WERI-Rb-1 (cell line): ENCODE measurements at regions not wholly inside any gene's neighbourhood (a gene's known extent, or its start where the extent isn't known, plus 50 kb on each side); places are given as distances from the start of the nearest gene placed in this dataset.

Experiments used
- DNase-seq: peaks from one replicate; pipeline ENCODE4 v3.0.0-alpha.2; 2020
- H3K27ac ChIP-seq: fragments of 250-450 bp; sonication (Bioruptor Pico); 2 replicates; pipeline ENCODE4 v1.5.1; 2020; ENCODE audit warnings: mild to moderate bottlenecking, moderate library complexity
- H3K27me3 ChIP-seq: fragments of 250-450 bp; sonication (Bioruptor Pico); 2 replicates; pipeline ENCODE4 v1.5.1; 2021; ENCODE audit warnings: mild to moderate bottlenecking, low read depth, moderate library complexity; ENCODE audit not compliant: insufficient read depth, severe bottlenecking
- H3K36me3 ChIP-seq: fragments of 250-450 bp; sonication (Bioruptor Pico); 2 replicates; pipeline ENCODE4 v1.5.1; 2020; ENCODE audit warnings: mild to moderate bottlenecking, moderate library complexity
- H3K4me3 ChIP-seq: 2 replicates; pipeline ENCODE4 v1.5.1; 2011; ENCODE audit warnings: low read depth, mild to moderate bottlenecking, control low read depth, low read length
- H3K9me3 ChIP-seq: fragments of 250-450 bp; sonication (Bioruptor Pico); 2 replicates; pipeline ENCODE4 v1.5.1; 2021; ENCODE audit warnings: mild to moderate bottlenecking, moderate library complexity; ENCODE audit not compliant: severe bottlenecking
- CTCF ChIP-seq: IDR thresholded peaks from 2 replicates; pipeline ENCODE4 v1.5.1; 2011; ENCODE audit warnings: low read depth, mild to moderate bottlenecking, control low read depth, inconsistent platforms, low read length

- Histone ChIP-seq H3K27me3 (no peaks in the 10 kb centered on the region), H3K27ac (no peak overlapping the region), H3K9me3 (no peaks in the 10 kb centered on the region), H3K4me3 (no peak overlapping the region), H3K36me3 (no peaks in the 10 kb centered on the region)
- DNase-seq = no peak
- TF ChIP-seq CTCF = no peak
These were observed 403.9 kb downstream of the ZNF608 start for GRCh38 chr5:124342584-124342983.

GRCh38 chr5:124342027-124342471, 404.4 kb downstream of the ZNF608 start:
- Histone ChIP-seq H3K27ac (no peak overlapping the region), H3K4me3 (no peak overlapping the region), H3K36me3 (no peaks in the 10 kb centered on the region), H3K27me3 (no peaks in the 10 kb centered on the region), H3K9me3 (no peaks in the 10 kb centered on the region)
- no peak for DNase-seq
- no peak for TF ChIP-seq CTCF

DNA sequence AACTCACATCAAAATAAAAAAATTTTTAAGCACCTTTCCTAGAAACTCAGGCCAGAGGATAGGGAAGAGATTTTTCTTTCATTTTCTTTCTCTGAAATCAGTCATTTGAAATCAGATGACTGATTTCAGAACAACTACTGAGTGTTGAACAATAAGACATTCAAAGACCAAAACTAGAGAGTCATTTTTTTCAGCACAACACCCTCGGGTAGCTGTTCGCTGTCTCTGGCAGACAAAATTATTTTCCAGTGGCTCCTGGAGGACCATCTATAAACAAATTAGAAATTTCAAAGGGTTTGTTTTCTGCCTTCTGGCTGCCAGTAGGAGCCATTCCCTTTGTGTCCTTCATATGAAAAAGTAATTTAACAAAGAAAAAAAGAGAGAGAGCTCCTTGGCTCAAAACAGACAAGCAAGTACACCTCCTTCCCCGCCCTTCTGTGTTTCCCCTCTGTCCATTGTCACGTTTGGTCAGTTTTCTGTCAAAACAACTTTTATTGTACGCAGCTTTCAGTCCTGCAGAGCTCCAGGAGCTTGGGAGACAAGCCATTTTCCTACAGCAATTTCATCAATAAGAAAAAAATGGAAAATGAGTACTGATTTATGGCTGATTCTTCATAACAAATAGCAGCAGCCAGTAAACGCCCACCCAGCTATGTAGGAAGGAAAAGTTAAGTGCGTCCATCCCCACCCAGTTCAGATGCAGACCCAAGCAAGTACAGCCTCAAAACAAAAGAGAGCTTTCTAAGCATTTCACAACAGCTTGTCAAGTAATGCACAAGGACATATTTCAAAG, 405.2 kb downstream of the ZNF608 start:
- H3K9me3 ChIP-seq = no peaks in the 10 kb centered on the region
- H3K4me3 ChIP-seq = no peak overlapping the region
- H3K36me3 ChIP-seq = no peaks in the 10 kb centered on the region
- TF ChIP-seq CTCF = no peak
- H3K27me3 ChIP-seq = no peaks in the 10 kb centered on the region
- H3K27ac ChIP-seq = no peak overlapping the region
- no peak for DNase-seq

- Histone ChIP-seq H3K9me3 (no peaks in the 10 kb centered on the region), H3K4me3 (no peak overlapping the region), H3K27me3 (no peaks in the 10 kb centered on the region), H3K36me3 (no peaks in the 10 kb centered on the region), H3K27ac (no peak overlapping the region)
- TF ChIP-seq CTCF = no peak
- no peak for DNase-seq
These were observed 408.4 kb downstream of the ZNF608 start for GRCh38 chr5:124337996-124338395.

DNA sequence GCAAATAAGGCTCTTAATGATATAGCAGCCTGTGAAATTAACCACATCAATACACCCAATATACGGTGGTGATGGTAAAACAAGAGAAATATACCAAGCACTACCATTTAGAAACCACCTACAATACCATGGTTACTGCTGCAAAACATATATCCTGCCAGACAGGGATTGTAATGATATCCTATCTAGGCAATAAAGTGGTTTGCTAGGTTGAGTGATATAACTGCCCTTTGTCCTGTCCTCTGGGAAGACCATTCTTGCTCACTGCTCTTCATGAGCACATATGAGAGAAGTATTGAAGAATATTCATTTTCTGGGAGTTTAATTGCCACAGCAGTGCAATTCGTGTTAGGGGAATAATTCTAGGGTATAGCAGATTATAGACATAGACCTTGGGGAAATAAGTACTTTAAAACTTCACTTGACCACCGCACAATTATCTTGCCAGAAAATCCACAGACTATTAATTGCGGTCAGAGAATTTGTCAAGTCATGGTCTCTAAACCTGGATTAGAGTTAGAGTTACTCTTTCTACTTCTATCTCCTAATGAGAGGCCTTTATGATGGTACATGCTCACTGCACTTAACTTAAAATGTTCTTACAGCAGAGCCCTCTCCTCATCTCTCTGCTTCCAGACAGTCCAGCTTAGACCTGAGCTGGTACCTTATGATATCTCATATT, 413.0 kb downstream of the ZNF608 start:
- no peak for DNase-seq
- Histone ChIP-seq H3K27ac (no peak overlapping the region), H3K9me3 (no peaks in the 10 kb centered on the region), H3K4me3 (no peak overlapping the region), H3K36me3 (no peaks in the 10 kb centered on the region), H3K27me3 (no peaks in the 10 kb centered on the region)
- TF ChIP-seq CTCF = no peak
